HG03066 (cell line): ENCODE measurements at regions not wholly inside any gene's neighbourhood (a gene's known extent, or its start where the extent isn't known, plus 50 kb on each side); places are given as distances from the start of the nearest gene placed in this dataset.
"Not testable (repeated sequence)": the region's sequence is repeated elsewhere in the genome, so short reads cannot be mapped to it uniquely, and the experiment has no call there.

Source experiments
- ATAC-seq: cut with Tn5 transposase; IDR thresholded peaks from one replicate; pipeline ENCODE4 v1.9.1; 2021; ENCODE audit warnings: low read depth; ENCODE audit not compliant: unreplicated experiment

- ATAC-seq, result not testable (repeated sequence)
Measured at GRCh38 chr11:38338022-38338421, 1740.0 kb upstream of the RAG2 start.

- ATAC-seq, result no peak
Measured at GRCh38 chr11:38332046-38332445, 1734.0 kb upstream of the RAG2 start.

- no peak for ATAC-seq
Measured at GRCh38 chr11:38330578-38330977, 1732.5 kb upstream of the RAG2 start.

GRCh38 chr11:38323961-38324761 is 1726.1 kb upstream of the RAG2 start:
- no peak for ATAC-seq

- ATAC-seq, result no peak
Measured at GRCh38 chr11:38315151-38315550, 1717.1 kb upstream of the RAG2 start.

- ATAC-seq, result no peak
Measured at GRCh38 chr11:38307455-38307854, 1709.4 kb upstream of the RAG2 start.

- no peak for ATAC-seq
Measured at GRCh38 chr11:38305682-38306081, 1707.6 kb upstream of the RAG2 start.

- no peak for ATAC-seq
Measured at GRCh38 chr11:38304926-38305325, 1706.9 kb upstream of the RAG2 start.

GRCh38 chr11:38302564-38302963 is 1704.5 kb upstream of the RAG2 start:
- no peak for ATAC-seq

- ATAC-seq, result no peak
Measured at GRCh38 chr11:38300570-38300969, 1702.5 kb upstream of the RAG2 start.

- no peak for ATAC-seq
Measured at GRCh38 chr11:38296211-38296776, 1698.3 kb upstream of the RAG2 start.

- ATAC-seq, result no peak
Measured at GRCh38 chr11:38282718-38283117, 1684.7 kb upstream of the RAG2 start.

- no peak for ATAC-seq
Measured at GRCh38 chr11:38278457-38279141, 1680.6 kb upstream of the RAG2 start.

GRCh38 chr11:38274031-38274430 is 1676.0 kb upstream of the RAG2 start:
- no peak for ATAC-seq

GRCh38 chr11:38272376-38272775 is 1674.3 kb upstream of the RAG2 start:
- no peak for ATAC-seq

GRCh38 chr11:38266691-38267090 is 1668.7 kb upstream of the RAG2 start:
- ATAC-seq, result no peak

GRCh38 chr11:38256436-38256835 is 1658.4 kb upstream of the RAG2 start:
- no peak for ATAC-seq

- no peak for ATAC-seq
Measured at GRCh38 chr11:38254913-38255312, 1656.9 kb upstream of the RAG2 start.

GRCh38 chr11:38252620-38253019 is 1654.6 kb upstream of the RAG2 start:
- no peak for ATAC-seq

- ATAC-seq, result no peak
Measured at GRCh38 chr11:38246451-38246850, 1648.4 kb upstream of the RAG2 start.

GRCh38 chr11:38226684-38227083 is 1628.6 kb upstream of the RAG2 start:
- no peak for ATAC-seq

- ATAC-seq, result no peak
Measured at GRCh38 chr11:38221295-38221694, 1623.3 kb upstream of the RAG2 start.
